ENCODE measurements at regions not wholly inside any gene's neighbourhood (a gene's known extent, or its start where the extent isn't known, plus 50 kb on each side); places are given as distances from the start of the nearest gene placed in this dataset.
"Not testable (repeated sequence)": the region's sequence is repeated elsewhere in the genome, so short reads cannot be mapped to it uniquely, and the experiment has no call there.

DNA sequence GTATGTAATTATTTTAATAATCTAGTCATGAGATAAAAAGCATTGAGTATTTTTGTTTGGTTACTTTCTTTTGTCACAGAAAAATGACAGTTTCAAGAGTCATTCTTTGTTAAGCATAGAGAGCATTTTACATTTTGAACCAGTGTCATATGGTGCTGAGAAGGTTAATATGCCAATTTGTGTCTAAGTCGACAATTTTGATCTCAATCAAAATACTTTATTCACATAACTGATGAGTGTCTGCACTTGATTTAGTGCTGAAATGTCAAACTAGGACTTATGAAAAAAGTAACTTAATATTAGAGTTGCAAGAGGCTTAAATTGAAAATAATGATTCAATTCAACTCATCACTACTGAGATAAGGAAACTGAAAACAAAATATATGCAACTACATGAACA lies 1804.6 kb upstream of the ACO1 start:
- Histone ChIP-seq H3K27me3 (ENCODE audit: insufficient read depth, low read length) (no peaks in the 10 kb centered on the region), H3K4me3 (ENCODE audit: low read length) (no peak overlapping the region), H3K9me3 (ENCODE audit: low read depth, low read length) (no peaks in the 10 kb centered on the region), H3K4me1 (ENCODE audit: insufficient read depth, low read length) (no peaks in the 10 kb centered on the region)

GRCh38 chr9:30582240-30582639 lies 1802.2 kb upstream of the ACO1 start:
- H3K9me3 ChIP-seq (ENCODE audit: low read depth, low read length): no peaks in the 10 kb centered on the region
- H3K27me3 ChIP-seq (ENCODE audit: insufficient read depth, low read length): no peaks in the 10 kb centered on the region
- H3K4me3 ChIP-seq (ENCODE audit: low read length): no peak overlapping the region
- no peaks in the 10 kb centered on the region for H3K4me1 ChIP-seq (ENCODE audit: insufficient read depth, low read length)

DNA sequence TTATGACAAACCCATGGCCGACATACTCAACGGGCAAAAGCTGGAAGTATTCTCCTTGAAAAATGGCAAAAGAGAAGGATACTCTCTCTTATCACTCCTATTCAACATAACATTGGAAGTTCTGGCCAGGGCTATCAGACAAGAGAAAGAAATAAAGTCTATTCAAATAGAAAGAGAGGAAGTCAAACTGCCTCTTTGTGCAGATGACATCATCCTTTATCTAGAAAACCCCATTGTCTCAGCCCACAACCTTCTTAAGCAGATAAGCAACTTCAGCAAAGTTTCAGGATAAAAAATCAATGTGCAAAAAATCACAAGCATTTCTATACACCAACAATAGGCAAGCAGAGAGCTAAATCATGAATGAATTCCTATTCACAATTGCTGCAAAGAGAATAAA lies 1799.9 kb upstream of the ACO1 start:
- Histone ChIP-seq H3K9me3 (ENCODE audit: low read depth, low read length) (no peaks in the 10 kb centered on the region), H3K4me1 (ENCODE audit: insufficient read depth, low read length) (no peaks in the 10 kb centered on the region), H3K27me3 (ENCODE audit: insufficient read depth, low read length) (no peaks in the 10 kb centered on the region), H3K4me3 (ENCODE audit: low read length) (no peak overlapping the region)

DNA sequence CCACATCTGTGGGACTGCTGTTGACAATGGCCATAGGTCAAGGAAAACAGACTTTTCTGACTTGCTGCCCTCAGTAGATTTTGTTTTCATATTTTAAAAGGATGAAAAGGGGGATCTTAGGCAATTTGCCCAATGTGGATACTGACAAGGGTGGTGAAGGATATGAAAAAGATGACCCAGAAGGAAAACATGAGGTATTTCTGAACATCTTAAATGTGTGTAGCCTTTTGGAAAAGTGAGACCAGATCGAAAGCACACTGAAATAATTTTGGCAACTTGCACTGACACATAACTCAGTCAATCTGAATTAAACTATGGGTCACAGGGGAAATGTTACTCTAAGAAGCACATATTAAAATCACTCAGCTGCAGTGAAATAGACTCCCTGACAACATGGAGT lies 1793.0 kb upstream of the ACO1 start:
- no peak overlapping the region for H3K4me3 ChIP-seq (ENCODE audit: low read length)
- no peaks in the 10 kb centered on the region for H3K9me3 ChIP-seq (ENCODE audit: low read depth, low read length)
- H3K4me1 ChIP-seq (ENCODE audit: insufficient read depth, low read length): no peaks in the 10 kb centered on the region
- no peaks in the 10 kb centered on the region for H3K27me3 ChIP-seq (ENCODE audit: insufficient read depth, low read length)

DNA sequence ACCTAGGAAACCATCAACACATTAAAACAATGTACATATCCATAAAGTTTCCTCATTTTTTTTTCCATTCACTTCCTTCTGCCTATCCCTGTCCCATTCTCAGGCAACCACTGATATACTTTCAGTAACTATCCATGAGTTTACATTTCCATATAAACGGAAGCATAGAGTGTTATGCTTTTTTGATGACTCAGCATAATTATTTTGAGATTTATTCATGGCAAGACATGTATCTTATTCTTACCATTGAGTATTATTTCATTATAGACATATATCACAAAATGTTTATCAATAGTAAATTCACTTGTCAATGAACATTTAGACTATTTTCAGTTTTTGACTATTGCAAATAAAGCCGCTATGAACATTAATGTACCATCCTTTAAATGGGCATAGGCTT lies 1786.8 kb upstream of the ACO1 start:
- no peaks in the 10 kb centered on the region for H3K9me3 ChIP-seq (ENCODE audit: low read depth, low read length)
- H3K27me3 ChIP-seq (ENCODE audit: insufficient read depth, low read length): no peaks in the 10 kb centered on the region
- H3K4me1 ChIP-seq (ENCODE audit: insufficient read depth, low read length): no peaks in the 10 kb centered on the region
- H3K4me3 ChIP-seq (ENCODE audit: low read length): no peak overlapping the region

DNA sequence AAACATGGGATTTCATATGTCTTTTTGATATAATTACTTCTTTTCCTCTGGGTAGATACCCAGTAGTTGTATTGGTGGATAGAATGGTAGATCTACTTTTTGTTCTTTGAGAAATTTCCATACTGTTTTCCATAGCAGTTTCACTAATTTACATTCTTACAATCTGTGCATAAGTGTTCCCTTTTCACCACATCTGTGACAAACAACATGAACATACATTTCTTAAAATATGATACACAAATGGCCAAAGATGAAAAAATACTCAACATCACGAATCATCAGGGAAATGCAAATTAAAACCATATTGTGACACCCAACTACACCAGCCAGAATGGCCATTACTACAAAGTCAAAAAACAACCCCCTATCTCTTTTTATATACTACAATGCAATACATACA lies 1778.5 kb upstream of the ACO1 start:
- no peaks in the 10 kb centered on the region for H3K9me3 ChIP-seq (ENCODE audit: low read depth, low read length)
- H3K4me1 ChIP-seq (ENCODE audit: insufficient read depth, low read length): no peaks in the 10 kb centered on the region
- no peaks in the 10 kb centered on the region for H3K27me3 ChIP-seq (ENCODE audit: insufficient read depth, low read length)
- no peak overlapping the region for H3K4me3 ChIP-seq (ENCODE audit: low read length)

- no peaks in the 10 kb centered on the region for H3K9me3 ChIP-seq (ENCODE audit: low read depth, low read length)
- H3K4me3 ChIP-seq (ENCODE audit: low read length): no peak overlapping the region
- H3K4me1 ChIP-seq (ENCODE audit: insufficient read depth, low read length): no peaks in the 10 kb centered on the region
- H3K27me3 ChIP-seq (ENCODE audit: insufficient read depth, low read length): no peaks in the 10 kb centered on the region
These were observed 1774.7 kb upstream of the ACO1 start for GRCh38 chr9:30609713-30610112.

GRCh38 chr9:30616782-30617181 lies 1767.7 kb upstream of the ACO1 start:
- H3K9me3 ChIP-seq (ENCODE audit: low read depth, low read length); H3K4me1 ChIP-seq (ENCODE audit: insufficient read depth, low read length); H3K27me3 ChIP-seq (ENCODE audit: insufficient read depth, low read length); H3K4me3 ChIP-seq (ENCODE audit: low read length): not testable (repeated sequence)

GRCh38 chr9:30622561-30622960 lies 1761.9 kb upstream of the ACO1 start:
- H3K4me3 ChIP-seq (ENCODE audit: low read length): no peak overlapping the region
- H3K9me3 ChIP-seq (ENCODE audit: low read depth, low read length): no peaks in the 10 kb centered on the region
- H3K4me1 ChIP-seq (ENCODE audit: insufficient read depth, low read length): no peaks in the 10 kb centered on the region
- H3K27me3 ChIP-seq (ENCODE audit: insufficient read depth, low read length): no peaks in the 10 kb centered on the region

GRCh38 chr9:30628915-30629567 lies 1755.4 kb upstream of the ACO1 start:
- Histone ChIP-seq H3K4me1 (ENCODE audit: insufficient read depth, low read length) (no peaks in the 10 kb centered on the region), H3K27me3 (ENCODE audit: insufficient read depth, low read length) (no peaks in the 10 kb centered on the region)

GRCh38 chr9:30630459-30630858 lies 1754.0 kb upstream of the ACO1 start:
- no peaks in the 10 kb centered on the region for H3K27me3 ChIP-seq (ENCODE audit: insufficient read depth, low read length)
- H3K4me1 ChIP-seq (ENCODE audit: insufficient read depth, low read length): no peaks in the 10 kb centered on the region
- H3K9me3 ChIP-seq (ENCODE audit: low read depth, low read length): no peaks in the 10 kb centered on the region

More at GRCh38 chr9:30628915-30629567, 1755.4 kb upstream of the ACO1 start:
- Histone ChIP-seq H3K9me3 (ENCODE audit: low read depth, low read length) (no peaks in the 10 kb centered on the region), H3K4me3 (ENCODE audit: low read length) (no peak overlapping the region)

DNA sequence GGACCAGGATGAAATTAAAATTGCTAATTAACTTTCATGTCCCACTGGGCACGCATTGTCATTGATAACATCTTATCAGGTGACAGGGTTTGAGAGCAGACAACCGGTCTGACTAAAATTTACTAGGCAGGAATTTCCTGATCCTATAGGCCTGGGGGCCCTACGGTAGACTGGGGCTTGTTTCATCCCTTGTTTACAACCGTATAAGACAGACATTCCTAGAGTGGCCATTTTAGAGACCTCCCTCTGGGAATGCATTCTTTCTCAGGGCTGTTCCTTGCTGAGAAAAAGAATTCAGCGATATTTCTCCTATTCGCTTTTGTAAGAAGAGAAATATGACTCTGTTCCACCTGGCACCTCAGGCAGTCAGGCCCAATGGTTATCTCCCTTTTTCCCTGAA lies 1737.8 kb upstream of the ACO1 start:
- H3K9me3 ChIP-seq (ENCODE audit: low read depth, low read length); H3K27me3 ChIP-seq (ENCODE audit: insufficient read depth, low read length); H3K4me3 ChIP-seq (ENCODE audit: low read length); H3K4me1 ChIP-seq (ENCODE audit: insufficient read depth, low read length): not testable (repeated sequence)

More at GRCh38 chr9:30630459-30630858, 1754.0 kb upstream of the ACO1 start:
- H3K4me3 ChIP-seq (ENCODE audit: low read length): no peak overlapping the region

DNA sequence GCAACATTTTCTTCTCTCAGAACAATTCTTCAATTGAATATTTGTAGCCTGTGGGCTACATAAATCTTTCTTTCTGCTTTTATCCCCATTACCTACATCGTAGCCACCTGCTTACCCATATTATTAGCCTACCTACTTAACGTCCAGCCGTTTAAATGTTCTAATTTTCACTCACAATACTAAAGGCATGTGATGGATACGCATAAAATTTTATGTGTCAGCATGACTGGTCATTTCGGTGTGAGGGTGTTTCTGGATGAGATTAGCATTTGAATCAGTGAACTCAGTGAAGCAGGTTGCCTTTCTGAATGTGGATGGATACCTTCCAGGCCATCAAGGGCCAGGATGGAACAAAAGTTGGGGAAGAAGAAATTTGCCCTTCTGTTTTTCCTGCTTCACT lies 1722.5 kb upstream of the ACO1 start:
- H3K27me3 ChIP-seq (ENCODE audit: insufficient read depth, low read length): no peaks in the 10 kb centered on the region
- H3K4me3 ChIP-seq (ENCODE audit: low read length): no peak overlapping the region
- H3K4me1 ChIP-seq (ENCODE audit: insufficient read depth, low read length): no peaks in the 10 kb centered on the region
- H3K9me3 ChIP-seq (ENCODE audit: low read depth, low read length): no peaks in the 10 kb centered on the region

GRCh38 chr9:30670805-30671562 lies 1713.5 kb upstream of the ACO1 start:
- Histone ChIP-seq H3K4me3 (ENCODE audit: low read length) (no peak overlapping the region), H3K27me3 (ENCODE audit: insufficient read depth, low read length) (no peaks in the 10 kb centered on the region), H3K4me1 (ENCODE audit: insufficient read depth, low read length) (no peaks in the 10 kb centered on the region), H3K9me3 (ENCODE audit: low read depth, low read length) (no peaks in the 10 kb centered on the region)

DNA sequence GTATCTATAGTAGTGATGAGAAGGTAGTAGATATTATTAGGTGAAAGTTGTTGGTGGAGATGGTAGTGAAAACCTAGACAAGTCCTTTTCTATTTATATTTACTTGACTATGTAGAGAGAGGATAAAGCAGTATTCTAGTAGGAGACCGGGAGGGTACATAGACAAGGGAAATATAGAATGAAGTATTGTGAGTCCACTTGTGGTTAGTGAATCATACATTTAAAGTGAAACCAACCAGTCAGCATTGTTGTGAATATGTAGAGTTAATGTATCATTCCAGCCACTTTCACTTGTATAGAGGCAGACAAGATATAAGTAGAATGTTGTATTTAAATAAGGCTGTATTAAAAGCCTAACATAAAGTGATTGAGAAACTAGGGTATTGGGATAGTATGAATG lies 1711.3 kb upstream of the ACO1 start:
- Histone ChIP-seq H3K4me1 (ENCODE audit: insufficient read depth, low read length) (no peaks in the 10 kb centered on the region), H3K4me3 (ENCODE audit: low read length) (no peak overlapping the region), H3K27me3 (ENCODE audit: insufficient read depth, low read length) (no peaks in the 10 kb centered on the region), H3K9me3 (ENCODE audit: low read depth, low read length) (no peaks in the 10 kb centered on the region)

DNA sequence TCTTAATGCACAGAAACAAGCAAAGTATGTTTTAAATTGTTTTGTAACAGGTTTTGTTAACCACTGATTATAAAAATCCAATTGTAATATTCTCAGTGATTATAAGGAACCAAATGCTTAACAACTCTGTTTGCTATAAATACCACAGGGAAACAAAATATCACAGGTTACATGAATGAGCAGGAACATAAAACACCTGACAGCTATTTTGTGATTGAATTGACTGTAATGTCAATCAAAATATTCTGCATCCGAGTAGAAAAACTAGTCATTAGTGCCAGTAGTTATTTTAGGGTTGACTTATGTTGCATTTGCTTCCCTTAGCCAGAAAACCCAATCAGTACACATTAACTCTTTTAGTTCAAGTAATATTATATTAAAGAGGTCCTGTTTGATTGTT lies 1707.8 kb upstream of the ACO1 start:
- no peaks in the 10 kb centered on the region for H3K27me3 ChIP-seq (ENCODE audit: insufficient read depth, low read length)
- H3K9me3 ChIP-seq (ENCODE audit: low read depth, low read length): no peaks in the 10 kb centered on the region
- no peaks in the 10 kb centered on the region for H3K4me1 ChIP-seq (ENCODE audit: insufficient read depth, low read length)
- no peak overlapping the region for H3K4me3 ChIP-seq (ENCODE audit: low read length)
